ENCODE measurements at regions not wholly inside any gene's neighbourhood (a gene's known extent, or its start where the extent isn't known, plus 50 kb on each side); places are given as distances from the start of the nearest gene placed in this dataset.

GRCh38 chr2:217656316-217656715 lies 346.5 kb downstream of the TNS1 start:
- no peak for TF ChIP-seq POLR2AphosphoS5 (IDR thresholded peaks at IDR 0.05)
- no peak for TF ChIP-seq CTCF (IDR thresholded peaks at IDR 0.05)
- TF ChIP-seq POLR2A (IDR thresholded peaks at IDR 0.05), result no peak
- H3K4me1 ChIP-seq, result no peaks in the 10 kb centered on the region
- no peaks in the 10 kb centered on the region for H3K27me3 ChIP-seq
- H3K27ac ChIP-seq, result peak overlapping the region; percentile 45 to 60
- no peak for DNase-seq (ENCODE audit: low spot score in 2 of 2)
- intact Hi-C loops (cut with DNase I; ENCODE audit: low total_unique reads), result no loop called here
- H3K9me3 ChIP-seq, result no peaks in the 10 kb centered on the region
- no peak overlapping the region for H3K4me3 ChIP-seq
- no peaks in the 10 kb centered on the region for H3K36me3 ChIP-seq

- H3K4me1 ChIP-seq, result no peaks in the 10 kb centered on the region
- peak overlapping the region in 1 of 2 donors; percentile 45 for H3K27ac ChIP-seq
- H3K9me3 ChIP-seq, result no peaks in the 10 kb centered on the region
- H3K4me3 ChIP-seq, result no peak overlapping the region
- no peak for DNase-seq (ENCODE audit: low spot score in 2 of 2)
- intact Hi-C loops (cut with DNase I; ENCODE audit: low total_unique reads), result no loop called here
- no peak for TF ChIP-seq CTCF (IDR thresholded peaks at IDR 0.05)
- TF ChIP-seq POLR2AphosphoS5 (IDR thresholded peaks at IDR 0.05), result no peak
- no peak for TF ChIP-seq POLR2A (IDR thresholded peaks at IDR 0.05)
- no peaks in the 10 kb centered on the region for H3K27me3 ChIP-seq
- no peaks in the 10 kb centered on the region for H3K36me3 ChIP-seq
Observed at GRCh38 chr2:217655651-217656050, 347.1 kb downstream of the TNS1 start.

- Histone ChIP-seq H3K9me3 (no peaks in the 10 kb centered on the region), H3K36me3 (no peaks in the 10 kb centered on the region), H3K27ac (no peak overlapping the region), H3K4me3 (no peak overlapping the region), H3K4me1 (no peaks in the 10 kb centered on the region), H3K27me3 (no peaks in the 10 kb centered on the region)
- intact Hi-C loops (cut with DNase I; ENCODE audit: low total_unique reads), result no loop called here
- no peak for DNase-seq (ENCODE audit: low spot score in 2 of 2)
- no peak for TF ChIP-seq POLR2A (IDR thresholded peaks at IDR 0.05)
- no peak for TF ChIP-seq POLR2AphosphoS5 (IDR thresholded peaks at IDR 0.05)
- TF ChIP-seq CTCF (IDR thresholded peaks at IDR 0.05), result no peak
Observed at GRCh38 chr2:217654168-217654567, 348.6 kb downstream of the TNS1 start.

GRCh38 chr2:217652761-217653639 lies 349.8 kb downstream of the TNS1 start:
- no peaks in the 10 kb centered on the region for H3K4me1 ChIP-seq
- peak; percentile 55 to 81 for DNase-seq (ENCODE audit: low spot score in 2 of 2)
- TF ChIP-seq CTCF (IDR thresholded peaks at IDR 0.05), result peak in 2 of 3 donors; percentile 16 to 35
- TF ChIP-seq POLR2AphosphoS5 (IDR thresholded peaks at IDR 0.05), result no peak
- no peak for TF ChIP-seq POLR2A (IDR thresholded peaks at IDR 0.05)

GRCh38 chr2:217650716-217651360 lies 352.0 kb downstream of the TNS1 start:
- Histone ChIP-seq H3K9me3 (no peaks in the 10 kb centered on the region), H3K4me3 (no peak overlapping the region), H3K36me3 (no peaks in the 10 kb centered on the region), H3K27ac (no peak overlapping the region), H3K27me3 (no peaks in the 10 kb centered on the region), H3K4me1 (no peaks in the 10 kb centered on the region)
- TF ChIP-seq POLR2A (IDR thresholded peaks at IDR 0.05) (no peak), CTCF (IDR thresholded peaks at IDR 0.05) (peak; percentile 38 to 72 (median 51)), POLR2AphosphoS5 (IDR thresholded peaks at IDR 0.05) (no peak)
- intact Hi-C loops (cut with DNase I; ENCODE audit: low total_unique reads), result no loop called here
- no peak for DNase-seq (ENCODE audit: low spot score in 2 of 2)

More at GRCh38 chr2:217652761-217653639, 349.8 kb downstream of the TNS1 start:
- H3K9me3 ChIP-seq, result no peaks in the 10 kb centered on the region
- no peaks in the 10 kb centered on the region for H3K36me3 ChIP-seq
- H3K27me3 ChIP-seq, result no peaks in the 10 kb centered on the region
- no peak overlapping the region for H3K4me3 ChIP-seq
- intact Hi-C loops (cut with DNase I; ENCODE audit: low total_unique reads), result no loop called here
- peak overlapping the region; percentile 68 to 72 for H3K27ac ChIP-seq
